ENCODE measurements at regions not wholly inside any gene's neighbourhood (a gene's known extent, or its start where the extent isn't known, plus 50 kb on each side); places are given as distances from the start of the nearest gene placed in this dataset.

- intact Hi-C loops (cut with micrococcal nuclease; ENCODE audit: unreplicated experiment), result no loop called here
- POLR2A ChIA-PET, result no interaction called here
- Histone ChIP-seq H3K4me1 (ENCODE audit: insufficient read depth, low read length, poor library complexity, severe bottlenecking) (no peaks in the 10 kb centered on the region), H3K4me2 (ENCODE audit: low read length) (no peak overlapping the region), H3K79me2 (ENCODE audit: insufficient read depth, low read depth, low read length) (no peaks in the 10 kb centered on the region), H3K9me3 (ENCODE audit: low read length) (no peaks in the 10 kb centered on the region), H3K9me2 (ENCODE audit: insufficient read depth, low read length) (no peaks in the 10 kb centered on the region), H4K20me1 (ENCODE audit: insufficient read depth, low read length) (no peaks in the 10 kb centered on the region), H2AFZ (ENCODE audit: low read length) (no peak overlapping the region), H3K36me3 (ENCODE audit: insufficient read depth, low read length) (no peaks in the 10 kb centered on the region), H3K27ac (ENCODE audit: low read depth, low read length, poor library complexity, severe bottlenecking) (no peak overlapping the region), H3K4me3 (ENCODE audit: low read depth, low read length, poor library complexity, severe bottlenecking) (no peak overlapping the region)
- no TSS peak for BruUV-seq (replicated peaks)
- no peak for DNase-seq (ENCODE audit: low spot score)
- CTCF ChIA-PET (ENCODE audit: unreplicated experiment), result no interaction called here
- TF ChIP-seq CTCF (conservative IDR thresholded peaks at IDR 0.05; ENCODE audit: low read length) (no peak), EZH2phosphoT487 (IDR thresholded peaks at IDR 0.05; ENCODE audit: borderline replicate concordance, low read depth, low read length) (no peak)
Measured at GRCh38 chr12:65754744-65755595, 69.3 kb upstream of the HMGA2 start.

- Histone ChIP-seq H3K36me3 (ENCODE audit: insufficient read depth, low read length) (no peaks in the 10 kb centered on the region), H3K79me2 (ENCODE audit: insufficient read depth, low read depth, low read length) (no peaks in the 10 kb centered on the region), H3K4me1 (ENCODE audit: insufficient read depth, low read length, poor library complexity, severe bottlenecking) (no peaks in the 10 kb centered on the region), H3K4me2 (ENCODE audit: low read length) (no peak overlapping the region), H3K27ac (ENCODE audit: low read depth, low read length, poor library complexity, severe bottlenecking) (no peak overlapping the region), H4K20me1 (ENCODE audit: insufficient read depth, low read length) (no peaks in the 10 kb centered on the region), H2AFZ (ENCODE audit: low read length) (no peak overlapping the region), H3K9me3 (ENCODE audit: low read length) (no peaks in the 10 kb centered on the region), H3K9me2 (ENCODE audit: insufficient read depth, low read length) (no peaks in the 10 kb centered on the region), H3K4me3 (ENCODE audit: low read depth, low read length, poor library complexity, severe bottlenecking) (no peak overlapping the region)
- TF ChIP-seq EZH2phosphoT487 (IDR thresholded peaks at IDR 0.05; ENCODE audit: borderline replicate concordance, low read depth, low read length) (no peak), CTCF (conservative IDR thresholded peaks at IDR 0.05; ENCODE audit: low read length) (no peak)
- ChIA-PET POLR2A (no interaction called here), CTCF (ENCODE audit: unreplicated experiment) (no interaction called here)
- no peak for DNase-seq (ENCODE audit: low spot score)
- intact Hi-C loops (cut with micrococcal nuclease; ENCODE audit: unreplicated experiment), result no loop called here
- no TSS peak for BruUV-seq (replicated peaks)
Measured at GRCh38 chr12:65755596-65755978, 68.7 kb upstream of the HMGA2 start.

GRCh38 chr12:65756267-65756666 lies 68.0 kb upstream of the HMGA2 start:
- POLR2A ChIA-PET, result no interaction called here
- CTCF ChIA-PET (ENCODE audit: unreplicated experiment), result no interaction called here
- TF ChIP-seq EZH2phosphoT487 (IDR thresholded peaks at IDR 0.05; ENCODE audit: borderline replicate concordance, low read depth, low read length), result no peak
- TF ChIP-seq CTCF (conservative IDR thresholded peaks at IDR 0.05; ENCODE audit: low read length), result no peak

More at GRCh38 chr12:65756267-65756666, 68.0 kb upstream of the HMGA2 start:
- Histone ChIP-seq H3K79me2 (ENCODE audit: insufficient read depth, low read depth, low read length) (no peaks in the 10 kb centered on the region), H3K9me2 (ENCODE audit: insufficient read depth, low read length) (no peaks in the 10 kb centered on the region), H3K4me2 (ENCODE audit: low read length) (no peak overlapping the region), H3K9me3 (ENCODE audit: low read length) (no peaks in the 10 kb centered on the region), H3K27ac (ENCODE audit: low read depth, low read length, poor library complexity, severe bottlenecking) (no peak overlapping the region), H2AFZ (ENCODE audit: low read length) (no peak overlapping the region), H4K20me1 (ENCODE audit: insufficient read depth, low read length) (no peaks in the 10 kb centered on the region), H3K4me1 (ENCODE audit: insufficient read depth, low read length, poor library complexity, severe bottlenecking) (no peaks in the 10 kb centered on the region), H3K4me3 (ENCODE audit: low read depth, low read length, poor library complexity, severe bottlenecking) (no peak overlapping the region), H3K36me3 (ENCODE audit: insufficient read depth, low read length) (no peaks in the 10 kb centered on the region)
- no TSS peak for BruUV-seq (replicated peaks)
- DNase-seq (ENCODE audit: low spot score), result no peak
- intact Hi-C loops (cut with micrococcal nuclease; ENCODE audit: unreplicated experiment), result no loop called here

Measured in OCI-LY7 (cell line).